ENCODE measurements at regions not wholly inside any gene's neighbourhood (a gene's known extent, or its start where the extent isn't known, plus 50 kb on each side); places are given as distances from the start of the nearest gene placed in this dataset.

DNA sequence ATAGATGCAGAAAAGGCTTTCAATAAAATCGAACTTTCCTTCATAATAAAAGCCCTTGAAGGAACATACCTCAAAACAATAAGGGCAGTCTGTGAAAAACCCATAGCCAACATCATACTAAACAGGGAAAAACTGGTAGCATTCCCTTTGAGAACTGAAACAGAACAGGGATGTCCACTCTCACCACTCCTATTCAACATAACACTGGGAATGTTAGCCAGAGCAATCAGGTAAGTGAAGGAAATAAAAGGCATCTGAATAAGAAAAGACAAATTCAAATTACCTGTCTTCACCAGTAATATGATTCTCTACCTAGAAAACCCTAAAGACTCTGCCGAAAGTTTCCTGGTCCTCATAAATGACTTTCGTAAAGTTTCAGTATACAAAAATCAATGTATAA is 861.0 kb upstream of the VRK2 start:
- no peaks in the 10 kb centered on the region for H3K27me3 Mint-ChIP-seq
- no peak overlapping the region for H3K27ac Mint-ChIP-seq
- H3K36me3 Mint-ChIP-seq (ENCODE audit: low read depth), result no peaks in the 10 kb centered on the region
- POLR2A ChIA-PET, result no interaction called here
- no peak for DNase-seq
- intact Hi-C loops (cut with micrococcal nuclease), result no loop called here
- CTCF ChIA-PET, result no interaction called here
- ATAC-seq, result no peak
- no peak overlapping the region for H3K4me3 Mint-ChIP-seq
- TF ChIP-seq, protein P1, sequence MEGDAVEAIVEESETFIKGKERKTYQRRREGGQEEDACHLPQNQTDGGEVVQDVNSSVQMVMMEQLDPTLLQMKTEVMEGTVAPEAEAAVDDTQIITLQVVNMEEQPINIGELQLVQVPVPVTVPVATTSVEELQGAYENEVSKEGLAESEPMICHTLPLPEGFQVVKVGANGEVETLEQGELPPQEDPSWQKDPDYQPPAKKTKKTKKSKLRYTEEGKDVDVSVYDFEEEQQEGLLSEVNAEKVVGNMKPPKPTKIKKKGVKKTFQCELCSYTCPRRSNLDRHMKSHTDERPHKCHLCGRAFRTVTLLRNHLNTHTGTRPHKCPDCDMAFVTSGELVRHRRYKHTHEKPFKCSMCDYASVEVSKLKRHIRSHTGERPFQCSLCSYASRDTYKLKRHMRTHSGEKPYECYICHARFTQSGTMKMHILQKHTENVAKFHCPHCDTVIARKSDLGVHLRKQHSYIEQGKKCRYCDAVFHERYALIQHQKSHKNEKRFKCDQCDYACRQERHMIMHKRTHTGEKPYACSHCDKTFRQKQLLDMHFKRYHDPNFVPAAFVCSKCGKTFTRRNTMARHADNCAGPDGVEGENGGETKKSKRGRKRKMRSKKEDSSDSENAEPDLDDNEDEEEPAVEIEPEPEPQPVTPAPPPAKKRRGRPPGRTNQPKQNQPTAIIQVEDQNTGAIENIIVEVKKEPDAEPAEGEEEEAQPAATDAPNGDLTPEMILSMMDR (IDR thresholded peaks at IDR 0.05), result no peak
- no peaks in the 10 kb centered on the region for H3K4me1 Mint-ChIP-seq (ENCODE audit: low read depth)
- H3K9me3 Mint-ChIP-seq, result peaks cover 5% of the 10 kb centered on the region

DNA sequence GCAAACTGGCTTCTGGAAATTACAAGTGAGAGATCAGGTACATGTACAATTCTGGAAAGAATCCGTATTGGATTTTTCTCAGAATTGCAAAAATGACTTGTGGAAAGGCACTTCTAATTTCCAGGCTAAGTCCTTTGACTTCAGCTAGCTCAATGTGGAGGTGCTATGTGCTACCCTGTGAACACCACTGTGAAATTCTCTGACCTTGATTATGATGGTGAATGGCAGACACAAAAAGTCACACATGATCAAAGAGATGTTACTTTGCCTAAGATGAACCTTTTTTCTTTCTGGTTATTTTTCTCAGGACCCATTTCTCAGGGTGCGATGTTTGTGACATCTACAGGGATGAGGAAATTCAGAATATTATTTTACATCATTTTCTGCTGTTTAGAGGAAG is 856.6 kb upstream of the VRK2 start:
- Mint-ChIP-seq H3K9me3 (peaks cover 6% of the 10 kb centered on the region), H3K27me3 (no peaks in the 10 kb centered on the region), H3K4me3 (no peak overlapping the region), H3K4me1 (ENCODE audit: low read depth) (no peaks in the 10 kb centered on the region), H3K27ac (no peak overlapping the region), H3K36me3 (ENCODE audit: low read depth) (no peaks in the 10 kb centered on the region)
- TF ChIP-seq, protein P1 (IDR thresholded peaks at IDR 0.05), result no peak
- POLR2A ChIA-PET, result interaction anchor here (0.6 kb wide), 1 partner anchor 181 kb away, joined by 3 read pairs; no protein-coding TSS in a partner anchor
- CTCF ChIA-PET, result no interaction called here
- ATAC-seq, result no peak
- no peak for DNase-seq
- intact Hi-C loops (cut with micrococcal nuclease), result no loop called here

DNA sequence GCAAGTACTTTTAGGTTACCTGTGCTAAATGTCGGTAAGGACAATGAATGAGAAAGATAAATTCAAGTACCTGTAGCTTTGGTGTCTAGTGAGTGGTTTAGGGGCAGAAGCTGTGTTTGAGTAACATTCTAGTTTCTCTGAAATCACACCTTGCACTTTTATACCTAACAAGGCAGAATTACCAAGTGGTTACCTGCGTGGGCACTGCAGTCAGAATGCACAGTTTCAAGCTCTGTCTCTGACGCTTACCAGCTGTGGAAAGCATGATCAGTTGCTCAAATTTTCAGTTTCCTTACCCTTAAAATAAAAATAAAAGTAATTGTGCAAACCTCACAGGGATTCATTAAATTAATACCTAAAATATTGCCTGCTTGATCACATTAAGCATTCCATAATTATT is 846.9 kb upstream of the VRK2 start:
- TF ChIP-seq, protein P1 (IDR thresholded peaks at IDR 0.05), result no peak
- peaks cover 13% of the 10 kb centered on the region for H3K9me3 Mint-ChIP-seq
- ATAC-seq, result no peak
- intact Hi-C loops (cut with micrococcal nuclease), result no loop called here
- POLR2A ChIA-PET, result no interaction called here
- DNase-seq, result no peak
- CTCF ChIA-PET, result no interaction called here
- no peaks in the 10 kb centered on the region for H3K4me1 Mint-ChIP-seq (ENCODE audit: low read depth)
- no peaks in the 10 kb centered on the region for H3K27me3 Mint-ChIP-seq
- H3K36me3 Mint-ChIP-seq (ENCODE audit: low read depth), result no peaks in the 10 kb centered on the region
- no peak overlapping the region for H3K27ac Mint-ChIP-seq
- H3K4me3 Mint-ChIP-seq, result no peak overlapping the region

DNA sequence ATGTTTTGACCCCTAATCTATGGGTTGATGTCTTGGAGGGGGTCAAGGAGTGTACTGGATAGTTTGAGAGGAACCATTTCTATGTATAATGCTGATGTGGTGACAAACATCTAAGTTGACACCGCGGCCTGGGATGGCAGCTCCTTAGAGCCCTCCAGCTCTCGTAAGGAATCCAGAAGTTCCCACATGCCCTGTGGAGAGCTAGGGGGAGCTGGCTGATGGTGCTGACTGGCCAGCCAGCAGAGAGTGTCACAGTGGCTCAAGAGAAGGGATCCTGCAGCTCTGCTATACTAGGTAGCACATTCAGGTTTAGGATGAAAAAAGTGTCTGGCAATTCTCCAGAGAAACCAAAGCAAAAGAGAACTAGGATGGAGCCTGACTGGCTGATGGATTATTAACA is 842.2 kb upstream of the VRK2 start:
- ATAC-seq (no peak), DNase-seq (no peak)
- Mint-ChIP-seq H3K36me3 (ENCODE audit: low read depth) (no peaks in the 10 kb centered on the region), H3K4me3 (no peak overlapping the region), H3K9me3 (peaks cover 14% of the 10 kb centered on the region), H3K27ac (no peak overlapping the region), H3K4me1 (ENCODE audit: low read depth) (no peaks in the 10 kb centered on the region), H3K27me3 (no peaks in the 10 kb centered on the region)
- ChIA-PET POLR2A (no interaction called here), CTCF (no interaction called here)
- TF ChIP-seq, protein P1 (IDR thresholded peaks at IDR 0.05), result no peak
- intact Hi-C loops (cut with micrococcal nuclease), result no loop called here

DNA sequence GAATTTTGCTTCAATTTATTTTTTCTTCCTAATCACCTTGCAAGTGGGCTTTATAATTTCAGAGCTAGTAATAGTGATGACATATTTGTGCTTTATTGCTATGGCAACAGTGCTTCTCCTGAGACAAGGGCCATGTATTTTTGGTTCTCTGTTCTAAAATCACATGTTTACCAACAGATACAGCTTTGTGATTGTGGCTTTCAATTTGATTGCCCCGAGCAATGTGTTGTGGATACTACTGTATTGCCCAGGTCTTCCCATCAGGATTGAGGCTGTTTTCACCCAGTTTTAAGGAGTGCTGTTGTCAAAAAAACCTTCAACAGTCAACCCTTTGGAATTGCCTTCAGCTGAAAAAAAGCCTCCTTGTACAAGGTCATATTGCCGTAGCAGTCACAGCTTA is 841.4 kb upstream of the VRK2 start:
- Mint-ChIP-seq H3K4me1 (ENCODE audit: low read depth) (no peaks in the 10 kb centered on the region), H3K9me3 (peaks cover 14% of the 10 kb centered on the region), H3K27ac (no peak overlapping the region), H3K36me3 (ENCODE audit: low read depth) (no peaks in the 10 kb centered on the region), H3K4me3 (no peak overlapping the region), H3K27me3 (no peaks in the 10 kb centered on the region)
- POLR2A ChIA-PET, result no interaction called here
- CTCF ChIA-PET, result no interaction called here
- intact Hi-C loops (cut with micrococcal nuclease), result no loop called here
- TF ChIP-seq, protein P1 (IDR thresholded peaks at IDR 0.05), result no peak
- DNase-seq, result no peak
- ATAC-seq, result no peak

Measured in activated CD8-positive, alpha-beta T cell treated with anti-CD3 and anti-CD28 coated beads for 36 hours (primary cell).